Hematopoietic multipotent progenitor cell treated with erythropoietin and hydrocortisone succinate and interleukin-3 and kit ligand, for 8 days (in vitro differentiated cells): ENCODE measurements at regions not wholly inside any gene's neighbourhood (a gene's known extent, or its start where the extent isn't known, plus 50 kb on each side); places are given as distances from the start of the nearest gene placed in this dataset.

ENCODE experiments used
- DNase-seq: peaks from one replicate; pipeline ENCODE4 v3.0.0-alpha.2; 2015

DNA sequence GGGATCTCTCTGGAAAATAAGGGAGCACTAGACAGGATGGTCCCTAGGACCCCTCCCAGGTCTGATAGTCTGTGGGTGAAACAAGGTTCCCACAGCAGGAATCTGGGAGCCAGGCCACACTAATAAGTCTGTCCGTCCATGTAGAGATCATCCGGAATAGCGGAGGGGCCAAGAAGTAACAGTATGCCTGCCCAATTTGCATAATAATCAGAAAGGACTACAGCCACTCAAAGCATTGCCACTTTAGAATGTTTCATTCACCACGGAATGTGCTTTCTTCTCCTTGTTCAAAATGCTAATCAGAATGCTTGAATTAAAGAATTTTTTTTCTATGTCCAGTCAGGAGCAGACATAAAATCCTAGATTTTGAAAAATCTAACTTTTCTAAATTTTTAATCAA lies 254.9 kb downstream of the ACTL7B start:
- no peak for DNase-seq

DNA sequence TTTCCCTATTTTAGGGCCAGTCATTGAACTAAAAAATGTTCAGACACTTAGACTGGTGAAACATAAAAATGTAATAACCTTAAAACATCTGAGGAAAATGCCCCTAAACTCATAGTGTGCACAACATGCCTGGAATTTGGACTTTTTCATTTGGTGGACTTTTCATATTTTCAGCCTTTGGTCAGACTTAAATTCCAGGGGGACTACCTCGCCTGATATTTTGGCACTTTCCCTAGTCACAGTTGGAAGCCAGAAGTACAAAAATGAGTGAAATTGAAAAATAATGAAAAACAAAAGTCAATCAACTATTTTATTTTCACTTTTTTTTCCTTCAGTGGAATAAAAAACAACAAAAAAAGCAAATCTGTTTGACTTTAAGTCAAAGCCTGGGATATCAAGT lies 256.2 kb downstream of the ACTL7B start:
- DNase-seq = no peak

DNA sequence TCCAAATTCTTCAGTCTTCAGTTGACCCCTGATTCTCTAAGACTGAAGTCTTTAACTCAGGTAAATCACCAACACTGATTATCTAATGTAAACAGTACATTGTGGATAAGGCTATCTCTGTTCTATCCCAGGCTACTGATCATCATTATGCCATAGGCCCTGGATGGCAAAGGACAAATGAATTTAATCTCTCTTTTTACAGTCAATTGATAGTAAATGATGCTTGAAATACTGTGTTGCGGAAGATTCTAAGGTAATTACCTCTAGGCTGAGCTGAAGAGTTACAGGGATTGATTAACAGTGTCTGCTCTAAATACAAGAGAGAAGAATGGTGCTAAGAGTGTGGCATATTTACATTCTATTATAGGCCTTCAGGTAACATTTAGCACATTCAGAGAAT lies 264.7 kb downstream of the ACTL7B start:
- no peak for DNase-seq

DNA sequence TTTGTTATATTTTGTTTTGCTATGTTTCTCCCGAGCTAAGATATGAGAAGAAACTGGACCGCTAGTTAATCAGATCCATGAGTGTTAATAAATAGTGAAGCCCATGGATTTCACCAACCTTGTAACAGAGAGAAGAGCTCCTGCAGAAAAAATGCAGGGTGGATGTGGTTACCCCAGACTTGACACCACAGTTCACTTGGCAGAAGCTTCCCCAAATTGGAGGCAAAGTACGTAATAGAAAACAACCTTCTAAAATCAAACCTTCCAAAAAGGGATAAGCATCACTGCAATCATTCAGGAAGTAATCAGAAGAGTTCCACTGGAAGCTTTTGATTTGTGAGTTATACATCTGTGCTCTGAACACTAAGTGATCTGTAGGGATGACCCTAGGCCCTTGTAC lies 267.5 kb downstream of the ACTL7B start:
- no peak for DNase-seq

DNA sequence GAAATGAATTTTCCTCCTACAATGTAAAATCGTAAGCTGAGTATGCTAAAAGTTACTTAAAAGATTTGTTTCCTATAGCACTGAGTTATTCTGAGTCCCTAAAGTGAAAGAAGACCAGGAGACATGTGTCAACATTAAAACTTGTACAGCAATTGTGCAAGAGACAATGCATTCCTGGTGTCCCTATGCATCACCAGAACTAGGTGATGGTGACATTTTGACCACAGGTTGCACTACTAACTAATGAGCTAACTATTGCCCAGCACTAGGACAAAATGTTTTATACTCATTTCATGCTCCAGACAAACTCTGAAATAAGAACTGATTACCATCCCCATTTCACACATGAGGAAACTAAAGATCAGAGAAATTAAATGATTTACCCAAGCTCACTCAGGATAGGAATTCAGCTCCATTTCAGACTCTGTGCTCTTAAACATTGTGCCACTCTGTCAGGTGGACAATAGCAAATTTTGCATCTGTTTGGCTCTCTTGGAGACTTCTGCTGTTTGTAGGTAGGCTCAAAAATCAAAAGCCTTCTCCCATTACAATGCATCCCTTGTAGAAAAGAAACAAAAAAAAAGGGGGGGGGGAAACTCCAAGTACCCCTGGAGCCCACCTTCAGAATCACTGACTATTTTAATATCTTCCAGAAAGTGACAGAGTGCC lies 269.2 kb downstream of the ACTL7B start:
- no peak for DNase-seq

DNA sequence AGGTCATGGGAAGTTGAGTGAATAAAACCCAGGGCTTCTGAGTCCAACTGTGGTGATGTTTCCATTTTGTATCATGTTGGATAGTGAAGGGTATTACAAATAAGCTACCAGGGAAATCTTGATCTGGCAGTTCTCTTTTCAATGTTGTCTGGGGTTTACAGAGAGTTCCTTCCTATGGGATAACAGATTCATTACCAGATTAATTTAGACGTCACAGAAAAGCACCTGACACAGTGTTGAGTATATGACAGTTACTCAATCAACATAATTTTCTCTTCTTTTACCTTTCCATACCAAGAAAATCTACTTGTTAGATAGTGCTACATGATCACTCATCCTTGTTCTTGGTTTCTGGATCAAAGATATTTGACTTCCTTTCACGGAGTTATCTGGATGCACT lies 270.9 kb downstream of the ACTL7B start:
- DNase-seq = no peak

DNA sequence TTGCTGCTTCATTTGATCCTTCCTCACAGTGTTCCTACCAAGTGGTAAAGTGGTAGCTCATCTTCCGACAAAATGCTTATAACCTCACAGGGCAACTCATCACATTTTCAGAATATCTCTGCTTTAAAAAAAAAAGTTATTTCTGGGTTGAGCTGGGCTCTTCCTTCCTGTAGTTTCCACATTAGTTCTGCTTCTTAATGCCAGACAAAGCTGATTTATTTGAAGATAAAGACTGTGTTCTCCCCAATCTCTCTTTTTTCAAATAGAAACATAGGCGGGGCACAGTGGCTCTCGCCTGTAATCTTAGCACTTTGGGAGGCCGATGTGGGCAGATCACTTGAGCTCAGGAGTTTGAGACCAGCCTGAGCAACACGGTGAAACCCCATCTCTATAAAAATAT lies 273.1 kb downstream of the ACTL7B start:
- DNase-seq = no peak

DNA sequence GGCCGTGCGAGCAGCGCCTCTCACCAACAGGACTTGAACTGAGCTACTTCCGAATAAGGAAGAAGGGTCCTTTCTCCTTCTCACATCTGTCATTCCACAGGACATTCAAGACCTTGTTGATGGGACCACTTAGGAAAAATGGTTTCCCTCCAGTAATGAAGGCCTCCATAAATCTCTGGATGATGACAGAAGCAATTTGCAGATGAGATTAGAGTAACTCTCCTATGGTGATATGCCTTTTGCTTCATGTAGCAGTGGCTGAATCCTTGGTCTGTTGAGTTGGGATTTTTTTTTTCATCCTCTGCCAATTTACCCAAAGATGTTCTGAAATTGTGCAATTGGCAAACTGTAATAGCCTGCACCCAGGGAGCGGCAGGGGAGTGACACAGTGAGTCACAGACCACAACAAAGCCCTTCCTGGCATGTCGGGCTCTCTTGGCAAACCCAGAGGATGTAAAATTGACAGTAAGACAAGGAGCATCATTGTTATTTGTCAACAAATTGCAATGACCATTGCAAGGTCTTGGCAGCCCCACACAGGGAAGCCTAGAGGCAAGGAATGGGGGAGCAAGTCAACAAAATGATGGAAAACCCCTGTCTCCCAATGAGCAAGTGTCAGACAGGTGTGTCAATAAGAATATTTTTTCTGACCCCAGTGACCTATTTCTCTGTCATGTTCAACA lies 275.9 kb downstream of the ACTL7B start:
- DNase-seq = no peak

DNA sequence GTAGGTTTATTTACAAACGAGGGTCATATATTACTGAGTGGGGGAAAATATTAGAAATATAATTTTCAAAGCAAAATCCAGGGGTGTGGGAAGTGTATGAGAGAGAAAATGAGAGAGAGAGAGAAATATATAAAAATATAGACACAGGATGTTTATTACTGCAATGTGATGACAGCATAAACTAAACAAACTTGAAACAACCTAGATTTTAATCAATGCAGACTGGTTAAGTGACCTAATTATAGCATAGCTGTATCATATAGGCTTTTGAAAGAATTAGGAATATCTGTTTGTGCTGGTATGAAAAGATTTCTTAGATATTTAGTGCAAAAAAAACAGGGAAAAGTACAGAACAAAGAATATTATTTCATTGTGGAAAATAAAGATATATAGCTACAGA lies 280.5 kb downstream of the ACTL7B start:
- no peak for DNase-seq

DNA sequence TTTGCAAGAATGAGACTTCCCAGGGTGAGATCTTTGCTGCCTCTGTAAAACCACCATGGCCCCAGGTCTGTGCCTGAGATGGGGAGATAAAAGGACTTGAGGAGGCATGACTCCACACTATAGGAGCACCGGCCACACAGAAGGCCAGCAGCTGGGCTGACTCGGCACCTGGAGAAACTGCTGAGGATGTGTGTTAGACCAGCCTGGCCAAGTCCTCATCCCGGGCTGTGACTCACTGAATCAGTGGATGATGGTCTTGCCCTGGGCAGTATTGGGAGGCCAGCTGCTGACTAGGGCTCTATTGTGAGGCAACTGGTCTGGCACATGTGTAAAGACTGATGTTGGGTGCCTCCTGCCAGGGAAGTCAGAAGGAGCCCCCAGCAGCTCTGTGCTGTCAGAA lies 286.2 kb downstream of the ACTL7B start:
- no peak for DNase-seq

DNA sequence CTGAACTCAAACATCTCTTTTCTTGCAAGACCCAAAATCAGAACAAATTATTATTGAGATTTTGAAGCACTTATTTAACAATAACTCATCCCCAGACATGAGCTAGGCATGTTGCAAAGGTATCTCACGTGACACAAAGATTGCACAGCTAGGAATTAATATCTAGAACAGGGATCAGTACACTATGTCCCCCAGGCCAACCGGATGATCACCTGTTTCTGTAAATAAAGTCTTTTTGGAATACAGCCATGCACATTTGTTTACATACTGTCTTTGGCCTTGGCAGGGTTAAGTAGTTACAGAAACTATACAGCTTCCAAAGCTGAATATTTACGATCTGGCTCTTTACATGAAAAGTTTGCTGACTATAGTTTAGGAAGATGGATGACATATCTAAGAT lies 287.7 kb downstream of the ACTL7B start:
- no peak for DNase-seq

DNA sequence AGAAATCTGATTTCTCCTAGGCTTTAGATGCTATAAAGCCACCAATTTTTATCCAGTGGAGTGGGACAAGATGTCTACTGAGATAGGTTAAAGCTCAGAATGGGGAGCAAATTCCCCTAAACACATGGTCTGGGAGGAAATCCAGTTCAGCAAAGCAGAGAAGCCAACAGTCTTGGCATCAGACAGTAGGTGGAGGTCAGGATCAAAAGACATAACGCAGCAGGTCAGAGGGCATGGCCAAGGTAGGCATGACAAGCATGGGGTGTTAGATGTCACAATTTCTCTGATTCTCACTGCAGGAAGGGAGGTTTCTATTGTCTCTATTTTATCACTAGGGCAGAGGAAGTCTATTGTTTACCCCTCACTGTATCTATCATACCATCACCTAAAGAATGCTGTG lies 288.2 kb downstream of the ACTL7B start:
- DNase-seq = no peak

DNA sequence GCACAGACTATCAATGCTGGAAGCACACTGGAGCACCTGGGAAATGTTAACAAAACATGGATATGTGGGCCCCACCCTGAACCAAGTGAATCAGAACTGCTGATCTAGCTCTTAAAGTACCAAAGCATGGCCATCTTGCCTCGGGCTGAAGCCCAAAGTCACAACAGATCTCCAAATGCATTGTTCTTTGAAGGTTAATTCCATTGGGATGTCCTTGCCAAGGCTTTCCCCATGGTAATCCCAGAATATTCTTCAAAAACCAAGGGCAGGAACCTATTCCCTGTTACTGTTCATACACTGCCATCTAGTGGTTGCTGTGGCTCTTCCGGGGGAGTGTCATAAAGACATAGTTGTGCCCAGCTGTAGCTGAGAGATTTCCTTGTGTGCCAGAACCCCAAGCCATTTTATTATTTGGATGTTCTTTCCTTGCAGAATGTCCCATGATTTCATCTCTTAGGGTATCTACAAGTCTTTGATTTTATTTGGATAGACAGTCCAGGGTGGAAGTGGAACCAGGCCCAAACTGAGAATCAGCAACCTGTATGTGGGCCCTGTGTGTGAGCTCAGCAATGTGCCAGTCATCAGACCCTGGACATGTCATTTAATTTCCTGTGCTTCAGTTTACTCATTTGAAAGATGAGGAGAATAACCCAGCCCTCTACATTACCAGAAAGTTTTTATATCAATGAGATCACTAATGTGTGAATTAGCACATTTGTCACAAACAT lies 290.0 kb downstream of the ACTL7B start:
- peak; percentile 77 for DNase-seq

DNA sequence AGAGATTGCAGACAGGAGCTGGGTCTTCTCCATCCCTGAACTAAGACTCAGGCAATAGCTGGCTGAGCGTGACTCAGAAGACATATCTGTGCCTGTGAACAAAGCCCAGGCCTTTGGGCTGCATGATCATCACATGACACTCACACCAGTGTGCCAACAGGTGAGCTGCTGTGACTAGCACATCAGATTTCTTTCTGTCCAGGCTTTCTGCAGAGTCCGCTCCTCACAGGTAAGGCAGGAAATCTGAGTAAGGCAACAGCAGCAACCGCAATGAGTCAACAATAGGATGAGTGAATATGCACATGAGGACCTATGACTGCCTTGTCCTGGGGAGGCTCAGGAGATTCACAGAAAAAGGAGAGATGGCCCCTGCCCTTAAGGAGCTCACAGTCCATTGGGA lies 293.6 kb downstream of the ACTL7B start:
- no peak for DNase-seq

DNA sequence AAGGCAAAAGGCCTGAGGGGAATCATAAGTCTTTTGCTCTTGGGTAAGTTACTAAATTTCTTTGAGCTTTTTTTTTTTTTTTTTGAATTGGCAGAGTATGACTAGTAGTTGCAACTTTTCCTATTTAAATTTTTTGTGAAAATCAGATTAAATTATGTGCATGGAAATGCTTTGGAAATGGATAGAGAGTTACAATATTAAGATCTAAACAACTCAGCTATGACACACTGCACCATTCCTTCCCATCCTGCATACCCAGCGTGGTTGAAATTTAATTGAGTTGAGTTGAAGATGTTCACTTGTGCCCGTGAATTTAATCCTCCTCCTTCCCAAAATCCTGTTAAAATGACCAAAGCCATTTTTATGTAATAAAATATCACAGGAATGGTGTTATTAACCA lies 296.4 kb downstream of the ACTL7B start:
- no peak for DNase-seq

DNA sequence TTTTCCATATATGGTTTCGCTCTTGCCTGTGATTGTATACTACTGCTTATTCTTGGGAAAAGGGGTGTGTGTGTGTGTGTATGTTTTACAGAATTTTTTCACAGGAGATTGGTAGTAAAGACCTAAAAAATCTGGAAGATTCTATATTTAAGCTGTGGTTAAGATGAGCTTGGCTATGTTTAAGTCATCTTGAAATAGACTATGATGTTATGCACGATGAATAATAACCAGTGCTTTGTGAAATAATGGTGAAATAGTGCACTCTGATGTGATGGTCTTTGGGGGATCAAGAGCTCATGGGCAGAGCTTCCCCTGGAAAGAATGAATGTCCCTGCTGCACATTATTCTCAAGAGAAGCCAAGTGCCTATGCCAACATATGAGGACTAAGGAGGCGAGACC lies 301.0 kb downstream of the ACTL7B start:
- DNase-seq = no peak

DNA sequence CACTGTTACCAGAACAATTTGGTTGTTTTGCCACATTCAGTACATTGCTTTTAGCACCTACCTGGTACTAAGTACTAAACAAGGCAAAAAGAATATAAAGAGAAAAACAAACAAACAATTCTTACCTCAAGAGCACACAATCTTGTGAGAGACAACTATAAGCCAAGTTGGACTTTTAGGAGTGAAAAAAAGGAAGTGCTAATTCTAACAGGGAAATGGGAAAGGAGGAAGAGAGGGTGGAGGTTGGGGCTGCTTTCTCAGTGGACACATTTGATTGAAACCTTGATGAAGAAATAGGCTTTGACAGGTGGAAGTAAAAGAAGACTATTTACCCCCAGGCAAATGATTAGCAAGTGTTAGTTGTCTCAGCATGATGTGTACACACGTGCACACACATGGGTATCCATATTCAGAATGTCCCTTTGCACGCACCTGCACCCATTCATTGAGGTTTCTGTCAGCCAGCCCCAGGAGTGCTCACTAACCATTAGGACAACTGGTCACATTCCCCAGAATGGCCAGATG lies 302.6 kb downstream of the ACTL7B start:
- DNase-seq = no peak

DNA sequence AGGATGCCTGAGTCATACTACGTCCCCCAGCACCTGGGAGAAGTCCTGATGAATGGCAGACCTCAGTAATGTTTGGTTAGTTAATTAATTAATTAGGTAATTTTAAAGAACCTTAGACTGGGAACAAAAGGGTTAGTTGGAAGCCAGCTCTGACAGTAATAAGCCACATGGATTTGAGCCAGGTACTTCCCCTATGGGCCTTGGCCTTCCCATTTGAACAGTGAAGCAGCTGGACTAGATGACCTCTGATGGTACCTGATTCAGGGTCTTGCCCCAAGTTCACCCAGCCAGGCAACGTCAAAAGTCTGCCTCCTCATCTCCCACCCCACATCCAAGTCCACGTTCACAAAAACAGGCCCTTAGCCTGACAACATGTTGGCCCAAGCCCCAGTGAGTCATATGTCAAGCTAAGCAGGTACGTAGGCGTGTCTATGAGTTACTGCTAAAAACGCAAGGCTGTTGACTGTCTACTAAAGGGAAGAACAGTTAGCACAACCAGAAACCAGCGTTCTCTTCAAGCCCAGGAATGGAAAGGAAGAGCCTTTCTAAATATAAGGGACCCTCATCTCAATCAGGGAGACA lies 303.2 kb downstream of the ACTL7B start:
- DNase-seq = no peak

DNA sequence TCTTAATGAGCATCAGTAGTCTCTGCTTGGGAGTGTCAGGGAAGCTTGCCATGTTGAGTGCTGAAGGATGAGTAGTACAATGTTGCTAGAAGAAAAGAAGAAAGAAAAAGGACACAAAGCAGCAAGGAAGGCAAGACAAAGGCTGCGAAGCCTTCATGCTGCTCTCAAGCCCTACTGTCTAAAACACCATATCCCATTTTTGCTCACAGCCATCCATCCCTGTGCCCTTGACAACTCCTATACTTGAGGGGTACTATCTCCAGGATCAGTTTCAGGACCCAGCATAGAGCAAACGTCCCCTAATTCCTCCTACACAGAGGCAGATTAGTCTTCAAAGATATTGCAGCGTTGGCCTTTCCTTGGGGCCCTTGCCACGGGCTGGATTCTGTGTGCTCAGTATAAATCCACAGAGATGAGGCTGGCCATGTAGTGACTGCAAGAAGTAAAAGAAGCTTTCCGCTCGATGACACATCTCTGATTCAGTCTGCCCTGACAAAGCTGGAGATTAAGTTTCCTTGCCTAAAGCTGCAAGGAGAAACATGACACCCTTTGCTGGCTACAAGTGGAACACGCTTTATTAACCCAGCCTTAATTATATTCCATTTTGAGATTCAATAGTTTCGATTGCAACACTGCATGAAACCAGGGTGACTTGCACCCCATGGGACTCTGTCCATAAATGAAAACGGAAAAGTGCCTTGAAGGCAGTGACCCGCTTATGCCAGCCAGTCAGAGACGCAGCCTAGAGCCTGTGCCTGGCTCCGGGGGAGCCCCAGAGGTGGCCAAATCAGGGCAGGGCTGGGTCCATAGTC lies 304.6 kb downstream of the ACTL7B start:
- no peak for DNase-seq

DNA sequence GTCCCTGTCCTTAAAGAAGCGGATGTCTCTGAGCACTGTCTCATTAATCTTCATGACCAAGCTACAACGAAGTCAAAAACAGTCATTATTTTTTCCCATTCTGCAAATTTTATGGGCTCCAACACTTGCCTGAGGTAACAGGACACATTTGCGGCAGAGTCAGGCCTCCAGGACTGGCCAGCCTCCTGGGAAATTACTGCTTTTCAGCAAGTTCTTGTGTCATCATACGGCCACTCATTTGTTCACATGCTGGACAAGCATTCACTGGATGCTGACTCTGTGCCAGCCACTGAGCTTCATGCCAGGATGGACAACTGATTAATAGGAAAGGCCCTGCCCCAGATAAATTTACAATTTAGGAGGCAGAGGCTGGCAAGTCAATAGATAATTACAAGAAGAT lies 305.7 kb downstream of the ACTL7B start:
- no peak for DNase-seq

DNA sequence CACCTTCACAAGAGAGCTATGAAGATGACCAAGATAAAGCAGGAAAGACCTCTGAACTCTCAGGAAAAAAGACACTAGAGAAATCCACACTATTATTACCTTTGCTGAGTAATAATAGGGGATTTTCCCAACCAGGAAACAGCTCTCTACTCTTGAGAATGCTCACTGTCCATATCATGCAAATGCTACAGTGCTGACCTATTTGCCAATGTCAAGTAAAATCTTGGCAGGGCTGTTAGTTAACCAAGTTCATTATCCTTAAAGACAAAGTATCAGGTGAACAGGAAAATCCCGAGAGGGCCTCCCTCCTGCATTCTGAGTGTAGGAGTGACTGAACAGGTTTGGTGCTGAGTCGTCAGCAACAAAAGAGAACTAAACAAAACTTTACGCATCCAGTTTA lies 306.6 kb downstream of the ACTL7B start:
- DNase-seq = no peak

DNA sequence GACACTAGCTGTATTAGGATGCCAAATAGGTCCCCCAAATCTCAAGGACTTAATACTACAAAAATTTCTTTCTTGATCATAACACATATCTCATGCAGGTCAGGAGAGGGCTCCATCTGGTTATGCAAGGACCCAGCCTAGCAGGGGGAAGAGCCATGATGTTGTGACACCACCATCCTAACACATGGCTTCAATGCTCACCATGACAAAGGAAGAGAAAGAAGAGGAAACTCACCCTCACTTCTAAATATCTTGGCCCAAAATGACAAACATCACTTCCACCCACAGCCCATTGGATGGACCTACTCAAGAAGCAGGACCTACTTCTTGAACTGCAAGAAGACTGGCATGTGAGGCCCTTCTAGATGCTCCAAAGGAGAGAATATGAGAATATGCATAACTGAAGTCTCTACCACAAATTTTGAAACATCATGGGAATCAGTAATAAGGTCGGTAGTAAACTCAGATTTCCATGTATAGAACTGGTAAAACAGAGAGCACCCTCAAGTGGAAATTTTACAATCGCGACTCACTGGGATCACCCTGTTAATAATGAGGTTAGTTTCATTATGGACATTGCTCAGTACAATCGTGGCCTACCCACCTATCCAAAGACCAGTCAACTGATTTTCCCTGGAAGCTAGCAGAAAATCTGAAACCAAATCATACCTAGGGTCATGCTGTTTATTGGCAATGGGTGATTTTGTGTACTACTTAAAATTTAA lies 308.2 kb downstream of the ACTL7B start:
- DNase-seq = no peak
